ENCODE measurements at regions not wholly inside any gene's neighbourhood (a gene's known extent, or its start where the extent isn't known, plus 50 kb on each side); places are given as distances from the start of the nearest gene placed in this dataset.

GRCh38 chr6:132224943-132225342 is 176.3 kb downstream of the MOXD1 start:
- TF ChIP-seq RNF2 (IDR thresholded peaks at IDR 0.05; ENCODE audit: borderline replicate concordance, low read depth, low read length, missing control alignments, poor library complexity, severe bottlenecking) (no peak), POLR2A (IDR thresholded peaks at IDR 0.05; ENCODE audit: control extremely low read depth in 1 of 2, low read depth in 2 of 2, low read length in 2 of 2) (no peak), CHD2 (IDR thresholded peaks at IDR 0.05; ENCODE audit: low read length) (no peak), SIN3A (conservative IDR thresholded peaks at IDR 0.05 in 1 of 2, IDR thresholded peaks at IDR 0.05 in 1 of 2; ENCODE audit: low read depth in 1 of 2, low read length in 2 of 2) (no peak), E2F6 (IDR thresholded peaks at IDR 0.05) (no peak), MAFK (IDR thresholded peaks at IDR 0.05; ENCODE audit: low read depth, low read length) (no peak), PHF8 (conservative IDR thresholded peaks at IDR 0.05; ENCODE audit: low read depth, low read length) (no peak)
- no peaks in the 10 kb centered on the region for H3K36me3 ChIP-seq (ENCODE audit: control insufficient read depth in 2 of 4, insufficient read depth in 4 of 4, low read length in 3 of 4)
- H3K14ac ChIP-seq (ENCODE audit: insufficient read length) = no peak overlapping the region
- no peak overlapping the region for H2AFZ ChIP-seq (ENCODE audit: low read length)
- H3K9me3 ChIP-seq (ENCODE audit: insufficient read depth in 2 of 2, low read depth in 1 of 2, low read length in 1 of 2) = no peaks in the 10 kb centered on the region; a peak in 1 of 4 replicates
- no peak overlapping the region for H4K91ac ChIP-seq (replicated peaks; ENCODE audit: insufficient read length, low read length)
- H3K4me2 ChIP-seq (ENCODE audit: insufficient read depth in 1 of 2, low read depth in 2 of 2, low read length in 2 of 2) = no peak overlapping the region
- H2BK20ac ChIP-seq (ENCODE audit: low read length) = no peak overlapping the region
- no peaks in the 10 kb centered on the region for H3K79me2 ChIP-seq (ENCODE audit: control insufficient read depth in 1 of 2, insufficient read depth in 2 of 2, low read length in 2 of 2)
- no peak overlapping the region for H2BK12ac ChIP-seq (ENCODE audit: low read depth, low read length)
- H3K79me1 ChIP-seq (ENCODE audit: low read depth, low read length) = no peaks in the 10 kb centered on the region
- no peaks in the 10 kb centered on the region for H4K20me1 ChIP-seq (replicated peaks in 1 of 2; ENCODE audit: control insufficient read depth in 1 of 2, insufficient read depth in 2 of 2, low read length in 2 of 2)
- H3K23me2 ChIP-seq (ENCODE audit: low read depth, low read length) = no peaks in the 10 kb centered on the region
- no peak overlapping the region for H2BK15ac ChIP-seq (ENCODE audit: low read length)
- ChIA-PET POLR2A (ENCODE audit: partially characterized antibody) (no interaction called here), CTCF (ENCODE audit: partially characterized antibody) (no interaction called here)
- H2BK120ac ChIP-seq (replicated peaks; ENCODE audit: low read depth, low read length) = no peak overlapping the region
- H4K8ac ChIP-seq (ENCODE audit: extremely low read depth, insufficient read depth, low read length) = no peak overlapping the region
- peaks cover 0 to 2% (median 0%) of the 10 kb centered on the region in 4 experiments; a peak in 1 of 7 replicates for H3K4me1 ChIP-seq (replicated peaks in 1 of 4; ENCODE audit: control insufficient read depth in 3 of 4, insufficient read depth in 4 of 4, low read length in 3 of 4)
- no peak overlapping the region for H3K27ac ChIP-seq (ENCODE audit: low read depth, low read length)
- H4K5ac ChIP-seq (ENCODE audit: insufficient read length, low read depth, low read length) = no peak overlapping the region
- H3K9ac ChIP-seq (replicated peaks in 1 of 4; ENCODE audit: extremely low read depth in 1 of 4, low read depth in 3 of 4, low read length in 3 of 4) = no peak overlapping the region
- no peak for FAIRE-seq
- no peak overlapping the region for H3K56ac ChIP-seq (replicated peaks; ENCODE audit: insufficient read length, low read depth, low read length)
- no peak overlapping the region for H3K4me3 ChIP-seq (ENCODE audit: extremely low read depth in 1 of 4, insufficient read depth in 2 of 4, low read depth in 3 of 4, low read length in 4 of 4)
- no peak overlapping the region for H2BK5ac ChIP-seq (ENCODE audit: low read depth, low read length)
- H3K23ac ChIP-seq (ENCODE audit: insufficient read length) = no peak overlapping the region
- H3K18ac ChIP-seq (ENCODE audit: extremely low read depth, low read length) = no peak overlapping the region
- DNase-seq (ENCODE audit: low read depth in 1 of 2, low spot score in 2 of 2) = no peak
- H3K4ac ChIP-seq (replicated peaks; ENCODE audit: insufficient read length, low read depth, low read length) = no peak overlapping the region
- H3K27me3 ChIP-seq (replicated peaks in 1 of 4; ENCODE audit: control insufficient read depth in 3 of 4, extremely low read depth in 1 of 4, insufficient read depth in 3 of 4, low read length in 3 of 4) = no peaks in the 10 kb centered on the region
- H2AK5ac ChIP-seq (ENCODE audit: low read depth, low read length) = no peak overlapping the region
- WGBS, 2 experiments (ENCODE audit: extremely low coverage in 1 of 2, insufficient coverage in 1 of 2, insufficient read length in 1 of 2, insufficient replicate concordance in 2 of 2, low coverage in 1 of 2, low lambda C conversion rate in 2 of 2, missing lambda C conversion rate in 1 of 2) = 95% methylated on average over 3 of the region's 3 CpGs; no CpG with 5 or more reads in 1 of the 2 experiments

Measured in H1 (cell line).